Neural cell (in vitro differentiated cells): ENCODE measurements at regions not wholly inside any gene's neighbourhood (a gene's known extent, or its start where the extent isn't known, plus 50 kb on each side); places are given as distances from the start of the nearest gene placed in this dataset.

ENCODE experiments used
- EP300 ChIP-seq: fragments of 450-650 bp; conservative IDR thresholded peaks from 2 replicates; pipeline ENCODE4 v1.6.1; 2014; ENCODE audit warnings: antibody characterized with exemption, mild to moderate bottlenecking, moderate library complexity; ENCODE audit not compliant: poor library complexity, severe bottlenecking
- SMC3 ChIP-seq: fragments of 450-650 bp; conservative IDR thresholded peaks from 2 replicates; pipeline ENCODE4 v1.6.1; 2014; ENCODE audit warnings: antibody characterized with exemption, mild to moderate bottlenecking, moderate library complexity; ENCODE audit not compliant: poor library complexity
- TF ChIP-seq, protein P1 (sequence below): IDR thresholded peaks from 2 replicates; pipeline ENCODE4 v1.6.1; 2012; ENCODE audit warnings: borderline replicate concordance
- TF ChIP-seq, protein P2 (sequence below): fragments of 450-650 bp; IDR thresholded peaks from 2 replicates; pipeline ENCODE4 v1.5.1; 2014; ENCODE audit warnings: antibody characterized with exemption, mild to moderate bottlenecking, moderate library complexity; ENCODE audit not compliant: poor library complexity, severe bottlenecking

DNA sequence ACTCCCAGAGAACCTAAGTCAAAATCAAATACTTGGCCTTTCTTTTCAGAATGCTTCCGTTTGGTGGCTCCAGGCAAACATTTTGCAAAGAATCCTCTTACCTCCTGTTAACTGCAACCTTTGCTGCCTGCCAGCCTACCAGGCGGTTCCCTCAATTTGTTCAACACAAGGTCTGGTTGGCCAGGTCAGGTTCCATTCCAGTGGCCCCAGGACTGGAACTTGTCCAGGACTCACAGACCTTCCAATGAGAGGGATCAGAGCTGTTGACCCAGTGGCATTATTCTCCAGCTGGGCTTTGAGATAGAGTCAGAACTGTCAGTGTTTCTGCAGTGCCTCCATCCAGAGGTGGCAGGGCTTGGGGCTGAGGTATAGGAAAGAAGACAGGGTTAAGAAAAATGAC lies 137.0 kb downstream of the NEUROD6 start:
- TF ChIP-seq, protein P1, sequence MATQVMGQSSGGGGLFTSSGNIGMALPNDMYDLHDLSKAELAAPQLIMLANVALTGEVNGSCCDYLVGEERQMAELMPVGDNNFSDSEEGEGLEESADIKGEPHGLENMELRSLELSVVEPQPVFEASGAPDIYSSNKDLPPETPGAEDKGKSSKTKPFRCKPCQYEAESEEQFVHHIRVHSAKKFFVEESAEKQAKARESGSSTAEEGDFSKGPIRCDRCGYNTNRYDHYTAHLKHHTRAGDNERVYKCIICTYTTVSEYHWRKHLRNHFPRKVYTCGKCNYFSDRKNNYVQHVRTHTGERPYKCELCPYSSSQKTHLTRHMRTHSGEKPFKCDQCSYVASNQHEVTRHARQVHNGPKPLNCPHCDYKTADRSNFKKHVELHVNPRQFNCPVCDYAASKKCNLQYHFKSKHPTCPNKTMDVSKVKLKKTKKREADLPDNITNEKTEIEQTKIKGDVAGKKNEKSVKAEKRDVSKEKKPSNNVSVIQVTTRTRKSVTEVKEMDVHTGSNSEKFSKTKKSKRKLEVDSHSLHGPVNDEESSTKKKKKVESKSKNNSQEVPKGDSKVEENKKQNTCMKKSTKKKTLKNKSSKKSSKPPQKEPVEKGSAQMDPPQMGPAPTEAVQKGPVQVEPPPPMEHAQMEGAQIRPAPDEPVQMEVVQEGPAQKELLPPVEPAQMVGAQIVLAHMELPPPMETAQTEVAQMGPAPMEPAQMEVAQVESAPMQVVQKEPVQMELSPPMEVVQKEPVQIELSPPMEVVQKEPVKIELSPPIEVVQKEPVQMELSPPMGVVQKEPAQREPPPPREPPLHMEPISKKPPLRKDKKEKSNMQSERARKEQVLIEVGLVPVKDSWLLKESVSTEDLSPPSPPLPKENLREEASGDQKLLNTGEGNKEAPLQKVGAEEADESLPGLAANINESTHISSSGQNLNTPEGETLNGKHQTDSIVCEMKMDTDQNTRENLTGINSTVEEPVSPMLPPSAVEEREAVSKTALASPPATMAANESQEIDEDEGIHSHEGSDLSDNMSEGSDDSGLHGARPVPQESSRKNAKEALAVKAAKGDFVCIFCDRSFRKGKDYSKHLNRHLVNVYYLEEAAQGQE = no peak
- TF ChIP-seq, protein P2, sequence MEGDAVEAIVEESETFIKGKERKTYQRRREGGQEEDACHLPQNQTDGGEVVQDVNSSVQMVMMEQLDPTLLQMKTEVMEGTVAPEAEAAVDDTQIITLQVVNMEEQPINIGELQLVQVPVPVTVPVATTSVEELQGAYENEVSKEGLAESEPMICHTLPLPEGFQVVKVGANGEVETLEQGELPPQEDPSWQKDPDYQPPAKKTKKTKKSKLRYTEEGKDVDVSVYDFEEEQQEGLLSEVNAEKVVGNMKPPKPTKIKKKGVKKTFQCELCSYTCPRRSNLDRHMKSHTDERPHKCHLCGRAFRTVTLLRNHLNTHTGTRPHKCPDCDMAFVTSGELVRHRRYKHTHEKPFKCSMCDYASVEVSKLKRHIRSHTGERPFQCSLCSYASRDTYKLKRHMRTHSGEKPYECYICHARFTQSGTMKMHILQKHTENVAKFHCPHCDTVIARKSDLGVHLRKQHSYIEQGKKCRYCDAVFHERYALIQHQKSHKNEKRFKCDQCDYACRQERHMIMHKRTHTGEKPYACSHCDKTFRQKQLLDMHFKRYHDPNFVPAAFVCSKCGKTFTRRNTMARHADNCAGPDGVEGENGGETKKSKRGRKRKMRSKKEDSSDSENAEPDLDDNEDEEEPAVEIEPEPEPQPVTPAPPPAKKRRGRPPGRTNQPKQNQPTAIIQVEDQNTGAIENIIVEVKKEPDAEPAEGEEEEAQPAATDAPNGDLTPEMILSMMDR = no peak
- TF ChIP-seq SMC3 = no peak
- TF ChIP-seq EP300 = no peak
